Ovary (tissue), 3 donors: ENCODE measurements at regions not wholly inside any gene's neighbourhood (a gene's known extent, or its start where the extent isn't known, plus 50 kb on each side); places are given as distances from the start of the nearest gene placed in this dataset.

Experiments
- EP300 ChIP-seq: sonication (generic); formaldehyde crosslinking; IDR thresholded peaks from one replicate; pipeline ENCODE4 v1.6.1; 2017; ENCODE audit warnings: antibody characterized with exemption
- POLR2A ChIP-seq: fragments of 450-650 bp; IDR thresholded peaks from one replicate; pipeline ENCODE4 v1.6.1; 2017; ENCODE audit warnings: antibody characterized with exemption, mild to moderate bottlenecking, moderate library complexity
- TF ChIP-seq, protein P1 (sequence below), 3 donors: fragments of 450-650 bp in 2 of 3; fragments of 200-600 bp in 1 of 3; IDR thresholded peaks; one replicate each; pipeline versions ENCODE4 v1.5.1 to v1.8.0; 2016 to 2022; ENCODE audit warnings: antibody characterized with exemption in 3 of 3, mild to moderate bottlenecking in 1 of 3
- donor health status: DM: no; HTN: no; CAD: no.

DNA sequence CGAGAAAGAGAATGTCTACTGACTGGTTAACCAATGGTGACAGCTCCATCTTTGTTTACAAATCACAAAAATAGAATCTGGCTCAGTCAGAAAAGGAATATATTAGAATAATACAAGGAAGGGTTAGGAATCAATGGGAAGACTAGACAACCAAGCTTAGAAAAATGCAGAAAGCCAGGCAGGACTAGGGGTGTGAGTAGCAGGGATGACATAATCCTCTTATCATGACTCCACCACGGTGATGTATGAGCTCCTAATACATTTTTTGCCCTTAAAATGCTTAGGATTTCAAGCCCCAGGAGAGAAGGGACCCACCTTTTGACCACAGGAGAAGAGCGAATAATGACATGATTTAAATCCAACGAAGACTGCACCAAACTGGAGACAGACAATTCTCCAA, 252.3 kb downstream of the CHD9NB start:
- TF ChIP-seq, protein P1, sequence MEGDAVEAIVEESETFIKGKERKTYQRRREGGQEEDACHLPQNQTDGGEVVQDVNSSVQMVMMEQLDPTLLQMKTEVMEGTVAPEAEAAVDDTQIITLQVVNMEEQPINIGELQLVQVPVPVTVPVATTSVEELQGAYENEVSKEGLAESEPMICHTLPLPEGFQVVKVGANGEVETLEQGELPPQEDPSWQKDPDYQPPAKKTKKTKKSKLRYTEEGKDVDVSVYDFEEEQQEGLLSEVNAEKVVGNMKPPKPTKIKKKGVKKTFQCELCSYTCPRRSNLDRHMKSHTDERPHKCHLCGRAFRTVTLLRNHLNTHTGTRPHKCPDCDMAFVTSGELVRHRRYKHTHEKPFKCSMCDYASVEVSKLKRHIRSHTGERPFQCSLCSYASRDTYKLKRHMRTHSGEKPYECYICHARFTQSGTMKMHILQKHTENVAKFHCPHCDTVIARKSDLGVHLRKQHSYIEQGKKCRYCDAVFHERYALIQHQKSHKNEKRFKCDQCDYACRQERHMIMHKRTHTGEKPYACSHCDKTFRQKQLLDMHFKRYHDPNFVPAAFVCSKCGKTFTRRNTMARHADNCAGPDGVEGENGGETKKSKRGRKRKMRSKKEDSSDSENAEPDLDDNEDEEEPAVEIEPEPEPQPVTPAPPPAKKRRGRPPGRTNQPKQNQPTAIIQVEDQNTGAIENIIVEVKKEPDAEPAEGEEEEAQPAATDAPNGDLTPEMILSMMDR (IDR thresholded peaks at IDR 0.05), result no peak
- TF ChIP-seq POLR2A (no peak), EP300 (no peak)
